GM11168 (cell line): ENCODE measurements at regions not wholly inside any gene's neighbourhood (a gene's known extent, or its start where the extent isn't known, plus 50 kb on each side); places are given as distances from the start of the nearest gene placed in this dataset.
"Not testable (repeated sequence)": the region's sequence is repeated elsewhere in the genome, so short reads cannot be mapped to it uniquely, and the experiment has no call there.

Source experiments
- in situ Hi-C: fragments of 300-500 bp; cut with MboI; formaldehyde crosslinking; loops from one replicate; pipeline ENCODE4 v1.12.0; 2022; ENCODE audit warnings: low sequenced_read_pairs; ENCODE audit not compliant: unreplicated experiment

GRCh38 chr4:11643081-11643480, 214.4 kb upstream of the HS3ST1 start:
- in situ Hi-C loops: not testable (repeated sequence)

- in situ Hi-C loops: no loop called here
Measured at GRCh38 chr4:11640584-11640983, 211.9 kb upstream of the HS3ST1 start.

GRCh38 chr4:11636551-11636950, 207.9 kb upstream of the HS3ST1 start:
- in situ Hi-C loops: no loop called here

- in situ Hi-C loops: no loop called here
Measured at GRCh38 chr4:11636031-11636430, 207.3 kb upstream of the HS3ST1 start.

- in situ Hi-C loops: no loop called here
Measured at GRCh38 chr4:11635342-11635741, 206.6 kb upstream of the HS3ST1 start.

- in situ Hi-C loops: no loop called here
Measured at GRCh38 chr4:11634283-11634682, 205.6 kb upstream of the HS3ST1 start.

- in situ Hi-C loops: no loop called here
Measured at GRCh38 chr4:11633430-11633829, 204.7 kb upstream of the HS3ST1 start.

- in situ Hi-C loops: no loop called here
Measured at GRCh38 chr4:11632483-11632882, 203.8 kb upstream of the HS3ST1 start.

- in situ Hi-C loops: no loop called here
Measured at GRCh38 chr4:11632025-11632424, 203.3 kb upstream of the HS3ST1 start.

- in situ Hi-C loops: no loop called here
Measured at GRCh38 chr4:11631416-11631815, 202.7 kb upstream of the HS3ST1 start.

GRCh38 chr4:11628093-11628725, 199.5 kb upstream of the HS3ST1 start:
- in situ Hi-C loops: no loop called here

- in situ Hi-C loops: no loop called here
Measured at GRCh38 chr4:11626066-11626465, 197.4 kb upstream of the HS3ST1 start.

- in situ Hi-C loops: no loop called here
Measured at GRCh38 chr4:11625211-11625610, 196.5 kb upstream of the HS3ST1 start.

- in situ Hi-C loops: no loop called here
Measured at GRCh38 chr4:11624370-11624769, 195.7 kb upstream of the HS3ST1 start.

GRCh38 chr4:11623726-11624037, 195.0 kb upstream of the HS3ST1 start:
- in situ Hi-C loops: no loop called here

- in situ Hi-C loops: no loop called here
Measured at GRCh38 chr4:11622961-11623725, 194.4 kb upstream of the HS3ST1 start.

GRCh38 chr4:11620861-11621260, 192.2 kb upstream of the HS3ST1 start:
- in situ Hi-C loops: no loop called here

GRCh38 chr4:11618666-11619282, 190.1 kb upstream of the HS3ST1 start:
- in situ Hi-C loops: no loop called here

- in situ Hi-C loops: no loop called here
Measured at GRCh38 chr4:11616856-11617255, 188.2 kb upstream of the HS3ST1 start.

- in situ Hi-C loops: no loop called here
Measured at GRCh38 chr4:11615601-11616000, 186.9 kb upstream of the HS3ST1 start.

- in situ Hi-C loops: no loop called here
Measured at GRCh38 chr4:11614426-11614825, 185.7 kb upstream of the HS3ST1 start.

GRCh38 chr4:11611868-11612267, 183.2 kb upstream of the HS3ST1 start:
- in situ Hi-C loops: no loop called here
